ENCODE measurements at regions not wholly inside any gene's neighbourhood (a gene's known extent, or its start where the extent isn't known, plus 50 kb on each side); places are given as distances from the start of the nearest gene placed in this dataset.

GRCh38 chr3:150183678-150184425 is 213.2 kb upstream of the PFN2 start:
- H3K4me3 ChIP-seq (ENCODE audit: insufficient read depth, low read depth, low read length), result peak overlapping the region; percentile 32
- peak overlapping the region; percentile 83 for H4K91ac ChIP-seq (ENCODE audit: insufficient read depth, low read depth, low read length)
- dilution Hi-C loops (cut with HindIII; ENCODE audit: low sequenced_read_pairs, unreplicated experiment) (no loop called here), in situ Hi-C loops (cut with MboI; ENCODE audit: low sequenced_read_pairs) (loop anchor here (5.0 kb wide), 1 partner anchor 217 kb away; no protein-coding TSS in a partner anchor), intact Hi-C loops (cut with micrococcal nuclease) (loop anchor here (1.0 to 5.0 kb wide), 4 partner anchors 37 to 248 kb away; no protein-coding TSS in a partner anchor)
- H3K23ac ChIP-seq (ENCODE audit: low read depth, low read length), result peak overlapping the region; percentile 93
- H3K79me1 ChIP-seq (ENCODE audit: low read depth in 1 of 2, low read length in 2 of 2), result peaks cover 0 to 5% of the 10 kb centered on the region in 2 experiments; a peak in 1 of 4 replicates
- peak overlapping the region; percentile 71 for H2AK9ac ChIP-seq (replicated peaks; ENCODE audit: low read depth, low read length, poor library complexity)
- H2BK20ac ChIP-seq (ENCODE audit: low read depth, low read length), result peak overlapping the region; percentile 88
- H2BK120ac ChIP-seq (ENCODE audit: low read depth, low read length), result peak overlapping the region; percentile 95
- H3K9me1 ChIP-seq (ENCODE audit: insufficient read depth, low read length), result no peaks in the 10 kb centered on the region
- H3K18ac ChIP-seq (ENCODE audit: low read depth, low read length), result peak overlapping the region; percentile 7; the same call in 1 of the 2 replicates
- no TSS peak for BruUV-seq (replicated peaks)
- peak overlapping the region; percentile 36; the same call in 1 of the 2 replicates for H3K27ac ChIP-seq (ENCODE audit: insufficient read depth, low read length)
- ChIA-PET CTCF (interaction anchor here (0.5 to 2.0 kb wide), 17 partner anchors 10 to 304 kb away, joined by 3 to 16 read pairs (median 4); no protein-coding TSS in a partner anchor), POLR2A (ENCODE audit: unreplicated experiment) (interaction anchor here (0.6 to 1.0 kb wide), 5 partner anchors 39 to 1883 kb away, joined by 3 to 17 read pairs (median 4); partner anchors contain the start of gene PFN2)
- H2AK5ac ChIP-seq (ENCODE audit: low read depth, low read length), result peak overlapping the region; percentile 44; the same call in 1 of the 2 replicates
- DNase-seq, result peak; percentile 83
- peak overlapping the region; percentile 91 for H3K56ac ChIP-seq (ENCODE audit: extremely low read depth, insufficient read depth, low read length)
- H3K36me3 ChIP-seq (ENCODE audit: control insufficient read depth, insufficient read depth, low read length), result no peaks in the 10 kb centered on the region
- peak overlapping the region; percentile 90 for H3K14ac ChIP-seq (replicated peaks; ENCODE audit: low read depth, low read length)
- peak overlapping the region; percentile 4 for H2BK5ac ChIP-seq (ENCODE audit: low read depth, low read length, poor library complexity, severe bottlenecking)
- no peak overlapping the region for H4K5ac ChIP-seq (ENCODE audit: low read depth, low read length)
- peak overlapping the region; percentile 88; the same call in 2 of the 3 replicates for H2BK15ac ChIP-seq (ENCODE audit: low read depth, low read length)
- H3K4ac ChIP-seq (ENCODE audit: low read depth, low read length), result peak overlapping the region; percentile 80
- H2AFZ ChIP-seq (replicated peaks; ENCODE audit: low read length, poor library complexity), result peak overlapping the region; percentile 96
- peak overlapping the region in 1 of 2 experiments; percentile 76; a peak in 2 of 4 replicates for H4K8ac ChIP-seq (ENCODE audit: low read depth in 2 of 2, low read length in 2 of 2)
- peak overlapping the region; percentile 80 for H3K4me2 ChIP-seq (ENCODE audit: low read depth, low read length)
- H4K20me1 ChIP-seq (ENCODE audit: insufficient read depth, low read length), result no peaks in the 10 kb centered on the region
- peak; percentile 97 for ATAC-seq (ENCODE audit: low read depth)
- no peaks in the 10 kb centered on the region for H3K9me3 ChIP-seq (ENCODE audit: control insufficient read depth, insufficient read depth, low read length)
- no peaks in the 10 kb centered on the region for H3K27me3 ChIP-seq (ENCODE audit: control insufficient read depth, insufficient read depth, low read length)
- TF ChIP-seq RCOR1 (IDR thresholded peaks at IDR 0.05; ENCODE audit: insufficient replicate concordance, low read length), result no peak
- TF ChIP-seq CHD1 (IDR thresholded peaks at IDR 0.05; ENCODE audit: low read depth, low read length), result no peak
- no peak for TF ChIP-seq MAFK (IDR thresholded peaks at IDR 0.05; ENCODE audit: low read depth, low read length)
- TF ChIP-seq, protein P1, sequence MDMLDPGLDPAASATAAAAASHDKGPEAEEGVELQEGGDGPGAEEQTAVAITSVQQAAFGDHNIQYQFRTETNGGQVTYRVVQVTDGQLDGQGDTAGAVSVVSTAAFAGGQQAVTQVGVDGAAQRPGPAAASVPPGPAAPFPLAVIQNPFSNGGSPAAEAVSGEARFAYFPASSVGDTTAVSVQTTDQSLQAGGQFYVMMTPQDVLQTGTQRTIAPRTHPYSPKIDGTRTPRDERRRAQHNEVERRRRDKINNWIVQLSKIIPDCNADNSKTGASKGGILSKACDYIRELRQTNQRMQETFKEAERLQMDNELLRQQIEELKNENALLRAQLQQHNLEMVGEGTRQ (IDR thresholded peaks at IDR 0.05; ENCODE audit: low read depth, low read length), result no peak
- peak; percentile 50; the same call in 1 of the 2 replicates for TF ChIP-seq CEBPB (IDR thresholded peaks at IDR 0.05; ENCODE audit: low read depth, low read length)
- TF ChIP-seq NFE2L2 (IDR thresholded peaks at IDR 0.05; ENCODE audit: low read depth, low read length), result 0 out of 2 replicates have a peak, but pooled peaks have one; percentile 15
- TF ChIP-seq RAD21 (IDR thresholded peaks at IDR 0.05; ENCODE audit: low read length), result peak; percentile 91
- TF ChIP-seq SMC3 (IDR thresholded peaks at IDR 0.05; ENCODE audit: low read depth, low read length), result peak; percentile 93
- TF ChIP-seq BHLHE40 (IDR thresholded peaks at IDR 0.05; ENCODE audit: low read depth, low read length), result no peak
- TF ChIP-seq FOS (IDR thresholded peaks at IDR 0.05; ENCODE audit: low read depth, low read length), result no peak
- no peak for TF ChIP-seq MAZ (IDR thresholded peaks at IDR 0.05; ENCODE audit: borderline replicate concordance, low read depth, low read length)
- no peak for TF ChIP-seq POLR2A (IDR thresholded peaks at IDR 0.05; ENCODE audit: low read depth, low read length)
- no peak for TF ChIP-seq RFX5 (IDR thresholded peaks at IDR 0.05; ENCODE audit: low read depth, low read length)
- TF ChIP-seq, protein P2, sequence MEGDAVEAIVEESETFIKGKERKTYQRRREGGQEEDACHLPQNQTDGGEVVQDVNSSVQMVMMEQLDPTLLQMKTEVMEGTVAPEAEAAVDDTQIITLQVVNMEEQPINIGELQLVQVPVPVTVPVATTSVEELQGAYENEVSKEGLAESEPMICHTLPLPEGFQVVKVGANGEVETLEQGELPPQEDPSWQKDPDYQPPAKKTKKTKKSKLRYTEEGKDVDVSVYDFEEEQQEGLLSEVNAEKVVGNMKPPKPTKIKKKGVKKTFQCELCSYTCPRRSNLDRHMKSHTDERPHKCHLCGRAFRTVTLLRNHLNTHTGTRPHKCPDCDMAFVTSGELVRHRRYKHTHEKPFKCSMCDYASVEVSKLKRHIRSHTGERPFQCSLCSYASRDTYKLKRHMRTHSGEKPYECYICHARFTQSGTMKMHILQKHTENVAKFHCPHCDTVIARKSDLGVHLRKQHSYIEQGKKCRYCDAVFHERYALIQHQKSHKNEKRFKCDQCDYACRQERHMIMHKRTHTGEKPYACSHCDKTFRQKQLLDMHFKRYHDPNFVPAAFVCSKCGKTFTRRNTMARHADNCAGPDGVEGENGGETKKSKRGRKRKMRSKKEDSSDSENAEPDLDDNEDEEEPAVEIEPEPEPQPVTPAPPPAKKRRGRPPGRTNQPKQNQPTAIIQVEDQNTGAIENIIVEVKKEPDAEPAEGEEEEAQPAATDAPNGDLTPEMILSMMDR (conservative IDR thresholded peaks at IDR 0.05; ENCODE audit: low read depth, low read length), result peak; percentile 80
- 10% methylated on average over 9 of the region's 22 CpGs; no CpG with 5 or more reads in 1 of the 2 experiments for WGBS, 2 experiments (ENCODE audit: extremely low coverage in 2 of 2, insufficient read length in 1 of 2)
- H3K4me1 ChIP-seq (ENCODE audit: control insufficient read depth, insufficient read depth, low read length), result peaks cover 2% of the 10 kb centered on the region; the same call in 1 of the 2 replicates
- H3K9ac ChIP-seq (ENCODE audit: low read depth, low read length), result peak overlapping the region; percentile 35

Data from IMR-90 (cell line).